Right lobe of liver (tissue), 6 donors: ENCODE measurements at regions not wholly inside any gene's neighbourhood (a gene's known extent, or its start where the extent isn't known, plus 50 kb on each side); places are given as distances from the start of the nearest gene placed in this dataset.
"Not testable (repeated sequence)": the region's sequence is repeated elsewhere in the genome, so short reads cannot be mapped to it uniquely, and the experiment has no call there.

Experiments
- ATAC-seq, 4 donors: fragments of 200-7000 bp; cut with Tn5 transposase; one replicate each; pipeline ENCODE4 v1.9.1; 2020; ENCODE audit warnings: mild to moderate bottlenecking in 4 of 4, moderate library complexity in 4 of 4
- DNase-seq, 3 donors: peaks; one replicate each; pipeline ENCODE4 v3.0.0-alpha.2; 2020
- H3K27ac ChIP-seq, 3 donors: fragments of 200-600 bp; one replicate each; pipeline ENCODE4 v1.8.0; 2022
- H3K27me3 ChIP-seq, 2 donors: fragments of 200-600 bp; one replicate each; pipeline ENCODE4 v1.8.0; 2022
- H3K36me3 ChIP-seq, 4 donors: fragments of 200-600 bp; sonication (generic) in 1 of 4; one replicate each; pipeline versions ENCODE4 v1.5.1 to v1.8.0; 2017 to 2022; ENCODE audit warnings: control low read depth in 1 of 4
- H3K4me1 ChIP-seq, 4 donors: fragments of 200-600 bp; sonication (generic) in 1 of 4; one replicate each; pipeline versions ENCODE4 v1.5.1 to v1.8.0; 2017 to 2022; ENCODE audit warnings: control low read depth in 1 of 4
- H3K4me3 ChIP-seq, 3 donors: fragments of 200-600 bp; one replicate each; pipeline ENCODE4 v1.8.0; 2022
- H3K9me3 ChIP-seq, 4 donors: fragments of 200-600 bp; sonication (generic) in 1 of 4; one replicate each; pipeline versions ENCODE4 v1.5.1 to v1.8.0; 2017 to 2022; ENCODE audit warnings: control low read depth in 1 of 4
- CTCF ChIP-seq, 4 donors: fragments of 200-600 bp in 3 of 4; fragments of 450-650 bp in 1 of 4; IDR thresholded peaks; one replicate each; pipeline versions ENCODE4 v1.5.1 to v1.8.0; 2016 to 2022; ENCODE audit warnings: antibody characterized with exemption in 4 of 4, mild to moderate bottlenecking in 2 of 4
- POLR2A ChIP-seq: fragments of 450-650 bp; IDR thresholded peaks from one replicate; pipeline ENCODE4 v1.6.1; 2017; ENCODE audit warnings: antibody characterized with exemption, mild to moderate bottlenecking
- WGBS: methylation state at CpG from one replicate; pipeline ENCODE4 v1.1.6; 2018; ENCODE audit warnings: low coverage, low lambda C conversion rate; ENCODE audit not compliant: insufficient coverage; ENCODE audit errors: missing lambda C conversion rate; 5-methylcytosine and 5-hydroxymethylcytosine counted together
- intact Hi-C, 2 donors: fragments of 100-400 bp; cut with DNase I; formaldehyde crosslinking; loops; one replicate each; pipeline versions ENCODE4 v1.11.2 to v1.14.1; 2022
- donor health status: DM: no; HTN: yes; CAD: no.
- donor health status: DM: no; HTN: no; CAD: no.
- donor health status: DM: no; HTN: no; CAD: no.
- donor health status: DM: no; HTN: yes; CAD: no.
- donor health status: DM: no; HTN: yes; CAD: no.

DNA sequence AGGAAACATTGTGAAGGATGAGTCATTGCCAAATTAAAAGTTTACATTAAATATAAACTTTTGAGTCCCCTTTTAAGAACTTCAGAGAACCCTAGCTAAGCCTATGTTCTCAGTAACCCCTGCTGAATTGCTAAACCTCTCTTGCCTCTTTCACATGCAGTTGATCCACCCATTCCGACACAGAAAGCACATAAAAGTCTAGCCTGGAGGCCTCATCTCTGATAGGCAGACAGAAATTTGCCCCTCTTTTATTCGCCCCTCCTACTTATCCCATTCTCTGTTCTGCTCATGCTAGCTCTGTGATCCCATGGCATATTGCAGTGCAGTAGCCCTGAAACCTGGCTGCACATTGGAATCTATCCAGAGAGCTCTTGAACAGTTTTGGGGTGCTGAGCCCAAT is 58.2 kb upstream of the PDE3B start:
- Histone ChIP-seq H3K27me3 (no peaks in the 10 kb centered on the region), H3K9me3 (no peaks in the 10 kb centered on the region), H3K27ac (peak overlapping the region in 2 of 3 donors; percentile 78 to 96), H3K4me1 (peaks cover 0 to 39% (median 10%) of the 10 kb centered on the region in 4 donors), H3K4me3 (no peak overlapping the region), H3K36me3 (no peaks in the 10 kb centered on the region)
- ATAC-seq, result no peak
- DNase-seq, result no peak
- TF ChIP-seq CTCF (IDR thresholded peaks at IDR 0.05) (no peak), POLR2A (no peak)
- intact Hi-C loops, result no loop called here
- 67% methylated on average over 2 of the region's 2 CpGs for WGBS

GRCh38 chr11:14587258-14587657 is 56.3 kb upstream of the PDE3B start:
- H3K4me1 ChIP-seq, result peaks cover 0 to 35% (median 10%) of the 10 kb centered on the region in 4 donors
- H3K27ac ChIP-seq, result peak overlapping the region in 1 of 3 donors; percentile 54
- ATAC-seq (no peak), DNase-seq (no peak)
- intact Hi-C loops, result no loop called here
- no peaks in the 10 kb centered on the region for H3K36me3 ChIP-seq
- no peaks in the 10 kb centered on the region for H3K9me3 ChIP-seq
- 60% methylated on average over 2 of the region's 2 CpGs for WGBS
- no peak overlapping the region for H3K4me3 ChIP-seq
- no peak for TF ChIP-seq CTCF (IDR thresholded peaks at IDR 0.05)
- TF ChIP-seq POLR2A, result no peak
- no peaks in the 10 kb centered on the region for H3K27me3 ChIP-seq

GRCh38 chr11:14588681-14589080 is 54.9 kb upstream of the PDE3B start:
- 96% methylated on average over 2 of the region's 2 CpGs for WGBS

DNA sequence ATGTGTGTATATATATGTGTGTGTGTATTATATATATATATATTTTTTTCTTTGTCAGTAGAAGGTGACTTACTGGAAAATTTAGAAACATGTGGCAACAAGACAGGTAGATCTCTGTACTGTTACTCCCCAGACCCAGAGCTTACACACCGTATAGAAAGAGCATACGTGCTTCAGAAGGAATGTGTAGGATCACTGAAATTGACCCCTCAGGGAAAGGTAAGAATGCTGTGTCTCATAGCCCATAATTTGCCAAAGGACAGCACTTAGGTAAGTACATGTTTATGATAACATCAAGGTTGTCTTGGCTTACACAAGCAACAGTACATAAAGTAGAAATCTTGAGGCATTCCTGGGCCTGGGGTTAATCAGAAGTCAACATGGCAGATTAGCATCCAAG is 54.2 kb upstream of the PDE3B start:
- no peaks in the 10 kb centered on the region for H3K9me3 ChIP-seq
- H3K4me3 ChIP-seq, result no peak overlapping the region
- WGBS, result 100% methylated on average over 2 of the region's 2 CpGs
- no peak for TF ChIP-seq POLR2A
- no peak for TF ChIP-seq CTCF (IDR thresholded peaks at IDR 0.05)
- H3K27me3 ChIP-seq, result no peaks in the 10 kb centered on the region
- H3K36me3 ChIP-seq, result no peaks in the 10 kb centered on the region
- intact Hi-C loops, result no loop called here
- H3K27ac ChIP-seq, result no peak overlapping the region
- DNase-seq, result no peak
- H3K4me1 ChIP-seq, result peaks cover 0 to 22% (median 5%) of the 10 kb centered on the region in 4 donors
- ATAC-seq, result no peak

More at GRCh38 chr11:14588681-14589080, 54.9 kb upstream of the PDE3B start:
- H3K4me1 ChIP-seq, result peaks cover 0 to 29% (median 9%) of the 10 kb centered on the region in 4 donors
- DNase-seq (no peak), ATAC-seq (no peak)
- intact Hi-C loops, result no loop called here
- no peak overlapping the region for H3K27ac ChIP-seq
- no peaks in the 10 kb centered on the region for H3K27me3 ChIP-seq
- H3K36me3 ChIP-seq, result no peaks in the 10 kb centered on the region
- no peak overlapping the region for H3K4me3 ChIP-seq
- TF ChIP-seq CTCF (IDR thresholded peaks at IDR 0.05) (no peak), POLR2A (no peak)
- no peaks in the 10 kb centered on the region for H3K9me3 ChIP-seq

DNA sequence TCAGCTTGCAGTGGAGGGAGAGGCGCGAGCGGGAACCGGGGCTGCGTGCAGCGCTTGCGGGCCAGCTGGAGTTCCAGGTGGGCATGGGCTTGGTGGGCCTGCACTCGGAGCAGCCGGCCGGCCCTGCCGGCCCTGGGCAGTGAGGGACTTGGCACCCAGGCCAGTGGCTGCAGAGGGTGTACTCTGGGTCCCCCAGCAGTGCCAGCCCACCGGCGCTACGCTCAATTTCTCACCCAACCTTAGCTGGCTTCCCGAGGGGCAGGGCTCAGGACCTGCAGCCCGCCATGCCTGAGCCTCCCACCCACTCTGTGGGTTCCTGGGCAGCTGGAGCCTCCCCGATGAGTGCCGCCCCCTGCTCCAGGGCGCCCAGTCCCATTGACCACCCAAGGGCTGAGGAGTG is 52.6 kb upstream of the PDE3B start:
- DNase-seq, H3K4me3 ChIP-seq, H3K27me3 ChIP-seq, H3K4me1 ChIP-seq, H3K9me3 ChIP-seq, ATAC-seq, intact Hi-C loops, H3K27ac ChIP-seq, H3K36me3 ChIP-seq: not testable (repeated sequence)
- WGBS, result no CpG with 5 or more reads among the region's 19 CpGs
